MV-4-11 (cell line): ENCODE measurements at regions not wholly inside any gene's neighbourhood (a gene's known extent, or its start where the extent isn't known, plus 50 kb on each side); places are given as distances from the start of the nearest gene placed in this dataset.

Experiments used
- DNase-seq: peaks from one replicate; lab custom pipeline; 2025; lab: John Stamatoyannopoulos, UW

- no peak for DNase-seq
Observed at GRCh38 chr20:17818187-17818586, 118.4 kb downstream of the BANF2 start.

DNA sequence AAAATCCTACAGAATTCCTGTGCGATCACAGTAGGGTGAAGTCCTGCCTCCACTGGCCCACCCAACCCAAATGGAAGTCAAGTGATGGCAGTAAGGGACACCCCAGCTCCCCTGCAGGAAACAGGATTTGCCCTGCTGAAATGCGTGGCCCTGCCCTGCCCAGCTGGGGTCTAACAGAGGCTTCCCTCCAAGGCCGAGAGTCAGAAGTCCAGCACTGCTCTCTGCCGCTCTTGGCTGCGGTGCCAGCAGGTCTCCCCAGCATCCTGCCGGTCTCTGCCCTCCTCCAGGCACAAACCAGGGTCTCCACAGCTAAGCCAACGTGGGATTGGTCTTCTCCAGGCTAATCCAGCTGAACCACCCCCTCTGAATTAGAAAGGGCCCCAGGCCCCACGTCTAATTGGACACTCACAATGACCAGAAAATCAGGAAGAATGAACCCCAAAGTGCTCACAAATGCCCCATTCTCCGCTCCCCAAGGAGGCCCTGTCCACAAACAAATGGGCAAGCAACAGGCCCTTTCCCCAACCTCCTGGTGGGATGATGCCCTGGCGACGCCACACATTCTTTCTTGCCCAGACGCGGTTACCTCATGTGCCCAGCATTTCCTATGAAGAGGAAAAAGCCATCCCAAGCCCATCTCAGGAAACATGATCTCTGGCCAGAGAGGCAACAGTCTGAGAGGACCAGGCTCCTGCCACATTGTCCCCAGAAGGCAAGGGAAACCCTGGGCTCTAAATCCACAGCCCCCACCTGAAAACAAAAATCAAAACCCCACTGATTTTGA, 117.2 kb downstream of the BANF2 start:
- DNase-seq, result no peak

GRCh38 chr20:17811628-17811965, 111.8 kb downstream of the BANF2 start:
- DNase-seq, result no peak

DNA sequence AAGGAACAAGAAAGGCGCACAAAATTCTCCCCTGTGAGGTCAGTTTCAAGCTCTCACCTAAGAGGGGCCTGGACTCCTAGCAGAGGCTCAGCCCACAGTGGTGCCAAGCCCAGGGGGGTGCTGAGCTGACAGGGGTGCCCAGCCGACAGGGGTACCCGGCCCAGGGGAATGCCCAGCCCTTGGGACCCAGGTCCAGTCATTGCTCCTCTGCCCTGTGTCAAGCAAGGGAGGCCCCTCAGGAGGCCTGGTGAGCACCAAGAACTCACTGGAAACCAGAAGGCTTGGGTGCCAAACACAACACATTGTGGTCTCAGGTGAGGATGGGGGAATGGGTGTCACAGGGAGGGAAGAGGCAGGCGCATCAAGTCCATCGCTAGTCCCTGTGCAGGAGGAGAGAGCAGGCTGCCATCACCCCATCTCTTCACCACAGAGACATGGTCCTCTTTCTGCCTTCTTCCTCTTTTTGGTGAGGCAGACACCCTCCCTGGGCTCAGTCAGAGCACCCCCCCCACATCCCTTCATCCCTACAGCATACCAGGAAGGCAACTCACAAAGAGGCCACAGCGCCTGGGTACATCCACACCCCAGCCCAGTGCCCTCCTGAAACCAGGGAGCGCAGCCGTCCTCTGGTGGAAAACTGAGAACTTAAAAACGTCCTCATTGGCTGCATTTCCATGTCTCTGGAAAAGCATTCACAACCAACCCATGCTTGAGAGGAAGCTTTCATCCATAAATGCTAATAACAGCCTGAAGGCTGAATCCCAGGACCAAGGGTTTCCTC, 111.3 kb downstream of the BANF2 start:
- peak; percentile 38 for DNase-seq

- DNase-seq, result no peak
Observed at GRCh38 chr20:17810062-17810631, 110.4 kb downstream of the BANF2 start.

GRCh38 chr20:17809362-17810061, 109.7 kb downstream of the BANF2 start:
- DNase-seq, result no peak

DNA sequence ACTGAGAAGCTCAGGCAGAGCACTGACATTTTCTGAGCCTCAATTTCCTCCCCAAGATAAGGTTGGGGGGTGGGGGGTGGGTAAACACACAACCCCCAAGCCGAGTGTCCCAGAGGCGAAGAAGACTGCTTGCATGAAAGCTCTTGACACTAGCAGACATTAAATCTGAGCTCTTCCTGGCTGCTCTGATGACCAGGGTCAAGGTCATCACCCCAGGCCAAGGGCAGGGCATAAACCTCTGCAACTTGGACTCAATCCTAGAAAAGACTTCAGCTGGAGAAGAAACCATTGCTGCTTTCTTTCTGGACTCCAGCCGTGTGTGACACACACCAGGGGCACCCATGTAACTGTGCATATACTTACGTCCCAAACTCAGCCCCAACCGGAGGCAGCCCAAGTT, 109.0 kb downstream of the BANF2 start:
- DNase-seq, result no peak

DNA sequence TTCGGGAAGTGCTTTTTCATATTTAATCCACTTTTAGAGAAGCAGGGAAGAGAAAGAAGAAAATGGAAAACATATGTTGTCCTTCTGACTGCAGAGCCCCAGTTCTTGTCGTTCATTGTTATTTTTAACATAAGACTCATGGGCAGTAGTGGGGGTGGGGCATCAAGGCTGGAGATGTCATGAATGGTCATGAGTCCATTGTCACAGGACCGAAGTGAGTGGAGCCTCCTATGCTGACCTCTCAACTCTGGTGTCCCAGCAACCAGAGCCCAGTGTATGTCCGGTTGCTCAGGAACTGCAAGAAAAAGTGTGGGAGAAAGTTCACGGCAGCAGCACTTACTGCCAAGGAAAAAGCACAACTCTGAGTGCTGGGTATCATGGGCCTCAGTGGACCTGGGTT, 108.6 kb downstream of the BANF2 start:
- no peak for DNase-seq

- DNase-seq, result no peak
Observed at GRCh38 chr20:17807651-17808050, 107.9 kb downstream of the BANF2 start.

GRCh38 chr20:17806739-17807441, 107.1 kb downstream of the BANF2 start:
- DNase-seq, result no peak

GRCh38 chr20:17806107-17806506, 106.3 kb downstream of the BANF2 start:
- DNase-seq, result no peak

DNA sequence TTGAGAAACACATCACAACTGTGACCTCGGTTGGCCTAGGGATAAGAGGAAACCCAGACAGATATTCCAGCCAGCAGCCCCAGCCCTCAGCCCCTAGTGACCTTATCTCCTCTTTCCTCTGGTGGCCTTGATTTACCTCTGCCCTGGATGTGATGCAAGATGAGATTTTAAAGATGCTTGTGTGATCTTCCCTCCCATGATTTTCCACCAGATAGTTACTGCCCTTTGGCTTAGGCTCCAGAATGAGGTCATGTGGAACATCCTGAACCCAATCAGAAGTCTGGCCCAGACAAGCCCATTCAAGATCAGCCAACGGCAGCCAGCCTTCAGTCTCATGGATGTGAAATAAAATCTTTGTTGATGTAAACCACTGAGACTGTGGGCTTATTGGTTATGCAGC, 104.0 kb downstream of the BANF2 start:
- DNase-seq, result no peak

GRCh38 chr20:17799575-17800227, 99.9 kb downstream of the BANF2 start:
- no peak for DNase-seq

DNA sequence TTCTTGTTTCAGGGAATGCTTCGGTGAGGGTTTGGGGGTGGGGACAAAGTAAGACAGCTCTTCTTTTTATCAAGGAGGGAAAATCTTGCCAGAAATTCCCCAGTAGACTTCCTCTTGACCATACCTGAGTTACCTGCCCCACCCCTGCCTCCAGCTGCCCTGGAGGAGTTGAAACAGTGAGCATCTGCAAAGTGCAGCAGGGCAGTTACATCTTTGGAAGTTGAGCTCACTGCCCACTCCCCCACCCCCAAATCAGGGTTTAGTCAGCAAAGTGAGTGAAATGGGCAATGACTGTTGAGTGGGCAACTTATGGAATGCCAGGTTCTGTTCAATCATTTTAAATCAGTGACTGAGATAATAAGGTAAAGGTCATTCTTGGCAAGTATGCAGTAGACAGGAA, 98.8 kb downstream of the BANF2 start:
- DNase-seq, result no peak

- DNase-seq, result no peak
Observed at GRCh38 chr20:17797579-17797978, 97.8 kb downstream of the BANF2 start.

DNA sequence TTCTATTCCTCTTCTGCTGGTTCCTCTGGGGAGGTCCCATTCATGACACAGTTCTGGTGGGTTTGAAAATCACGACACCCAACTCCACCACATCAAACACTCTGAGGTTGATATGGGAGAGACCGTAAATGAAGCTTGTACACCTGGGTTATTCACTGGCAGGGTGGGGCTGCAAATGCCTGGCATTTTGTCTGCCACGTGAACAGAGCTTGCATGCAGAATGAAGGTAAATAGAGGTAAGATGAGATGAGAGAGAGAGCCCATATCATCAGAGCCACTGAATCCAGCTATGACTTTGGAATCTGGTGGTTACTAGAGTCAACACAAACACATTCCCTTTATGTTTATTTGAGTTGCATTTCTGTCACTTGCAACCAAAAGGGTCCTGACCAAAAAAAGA, 97.4 kb downstream of the BANF2 start:
- no peak for DNase-seq

- peak; percentile 45 for DNase-seq
Observed at GRCh38 chr20:17796091-17796563, 96.4 kb downstream of the BANF2 start.

DNA sequence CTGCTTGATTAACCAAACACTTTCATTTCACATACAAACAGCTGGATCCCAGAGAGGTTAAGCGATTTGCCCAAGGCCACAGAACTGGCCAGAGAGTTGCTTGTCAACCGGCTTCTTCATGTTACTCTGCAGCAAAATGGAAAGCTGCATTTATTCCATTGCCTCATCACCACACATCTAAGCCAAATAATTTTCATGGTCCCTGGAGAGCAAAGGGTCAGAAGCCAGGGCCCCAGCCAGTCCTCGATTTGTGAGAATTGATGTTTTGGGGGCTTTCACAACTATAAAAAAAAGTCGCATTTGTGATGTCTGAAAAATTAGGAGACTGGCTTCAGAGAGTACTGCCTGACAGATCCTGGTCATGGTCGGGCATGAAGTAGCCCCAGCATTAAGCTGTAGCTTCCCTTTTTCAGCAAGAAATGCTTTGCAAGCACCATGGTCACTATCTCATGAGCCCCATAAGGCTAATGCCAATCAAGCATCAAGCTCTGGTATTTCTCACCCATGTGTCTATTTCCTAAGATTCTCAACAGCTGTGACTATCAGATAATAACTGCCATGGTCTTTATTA, 95.8 kb downstream of the BANF2 start:
- DNase-seq, result peak; percentile 47

DNA sequence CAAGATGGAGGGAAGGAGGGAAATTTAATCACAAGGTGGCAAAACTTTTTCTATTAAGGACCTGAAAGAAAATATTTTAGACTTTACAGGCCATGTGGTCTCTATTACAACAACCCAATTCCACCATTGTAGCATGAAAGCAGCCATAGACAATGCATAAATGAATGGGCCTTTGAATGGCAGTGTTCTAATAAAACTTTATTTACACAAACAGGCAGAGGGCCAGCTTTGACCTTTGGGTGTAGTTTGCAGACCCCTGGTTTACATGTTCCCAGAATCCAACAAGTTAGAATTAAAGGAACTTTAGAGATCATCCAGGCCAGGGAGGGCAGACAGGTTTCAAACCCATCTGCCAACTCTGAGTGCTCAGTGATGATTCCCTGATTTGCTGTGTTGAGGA, 95.2 kb downstream of the BANF2 start:
- no peak for DNase-seq

DNA sequence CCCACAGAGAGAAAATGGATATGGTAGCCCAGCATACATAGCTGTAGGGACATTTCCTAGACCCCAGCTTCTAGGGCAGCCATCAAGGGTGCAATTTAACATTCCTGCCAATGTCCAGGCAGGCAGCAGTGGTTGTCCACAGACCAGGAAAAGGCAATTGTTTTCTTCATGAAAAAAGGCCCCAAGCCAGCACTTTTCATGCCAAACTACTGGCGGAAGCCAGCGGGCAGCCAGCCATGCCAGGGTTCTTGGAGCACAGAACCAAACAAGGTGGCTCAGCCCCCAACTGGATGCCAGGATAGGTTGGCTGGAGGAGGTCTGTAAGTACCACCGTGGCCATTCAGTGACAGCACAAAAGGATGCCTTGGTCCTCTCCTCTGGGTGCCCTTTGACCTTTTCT, 94.6 kb downstream of the BANF2 start:
- DNase-seq, result no peak

GRCh38 chr20:17793986-17794385, 94.2 kb downstream of the BANF2 start:
- no peak for DNase-seq
